Fibroblast of the aortic adventitia (primary cell): ENCODE measurements at regions not wholly inside any gene's neighbourhood (a gene's known extent, or its start where the extent isn't known, plus 50 kb on each side); places are given as distances from the start of the nearest gene placed in this dataset.

Experiments used
- DNase-seq: peaks from one replicate; pipeline ENCODE4 v3.0.0-alpha.2; 2010; ENCODE audit warnings: low read depth
- H3K4me3 ChIP-seq: 2 replicates; pipeline ENCODE4 v1.5.1; 2011; ENCODE audit warnings: low read depth, mild to moderate bottlenecking, control low read depth, low read length, moderate library complexity
- TF ChIP-seq, protein P1 (sequence below): IDR thresholded peaks from 2 replicates; pipeline ENCODE4 v1.5.1; 2011; ENCODE audit warnings: mild to moderate bottlenecking, low read length, control low read depth, inconsistent platforms; ENCODE audit not compliant: insufficient read depth

GRCh38 chr13:106656186-106656585 is 88.2 kb upstream of the ARGLU1 start:
- H3K4me3 ChIP-seq = no peak overlapping the region
- TF ChIP-seq, protein P1, sequence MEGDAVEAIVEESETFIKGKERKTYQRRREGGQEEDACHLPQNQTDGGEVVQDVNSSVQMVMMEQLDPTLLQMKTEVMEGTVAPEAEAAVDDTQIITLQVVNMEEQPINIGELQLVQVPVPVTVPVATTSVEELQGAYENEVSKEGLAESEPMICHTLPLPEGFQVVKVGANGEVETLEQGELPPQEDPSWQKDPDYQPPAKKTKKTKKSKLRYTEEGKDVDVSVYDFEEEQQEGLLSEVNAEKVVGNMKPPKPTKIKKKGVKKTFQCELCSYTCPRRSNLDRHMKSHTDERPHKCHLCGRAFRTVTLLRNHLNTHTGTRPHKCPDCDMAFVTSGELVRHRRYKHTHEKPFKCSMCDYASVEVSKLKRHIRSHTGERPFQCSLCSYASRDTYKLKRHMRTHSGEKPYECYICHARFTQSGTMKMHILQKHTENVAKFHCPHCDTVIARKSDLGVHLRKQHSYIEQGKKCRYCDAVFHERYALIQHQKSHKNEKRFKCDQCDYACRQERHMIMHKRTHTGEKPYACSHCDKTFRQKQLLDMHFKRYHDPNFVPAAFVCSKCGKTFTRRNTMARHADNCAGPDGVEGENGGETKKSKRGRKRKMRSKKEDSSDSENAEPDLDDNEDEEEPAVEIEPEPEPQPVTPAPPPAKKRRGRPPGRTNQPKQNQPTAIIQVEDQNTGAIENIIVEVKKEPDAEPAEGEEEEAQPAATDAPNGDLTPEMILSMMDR = no peak
- no peak for DNase-seq

GRCh38 chr13:106651442-106651841 is 83.5 kb upstream of the ARGLU1 start:
- no peak overlapping the region for H3K4me3 ChIP-seq
- TF ChIP-seq, protein P1 = no peak
- no peak for DNase-seq

DNA sequence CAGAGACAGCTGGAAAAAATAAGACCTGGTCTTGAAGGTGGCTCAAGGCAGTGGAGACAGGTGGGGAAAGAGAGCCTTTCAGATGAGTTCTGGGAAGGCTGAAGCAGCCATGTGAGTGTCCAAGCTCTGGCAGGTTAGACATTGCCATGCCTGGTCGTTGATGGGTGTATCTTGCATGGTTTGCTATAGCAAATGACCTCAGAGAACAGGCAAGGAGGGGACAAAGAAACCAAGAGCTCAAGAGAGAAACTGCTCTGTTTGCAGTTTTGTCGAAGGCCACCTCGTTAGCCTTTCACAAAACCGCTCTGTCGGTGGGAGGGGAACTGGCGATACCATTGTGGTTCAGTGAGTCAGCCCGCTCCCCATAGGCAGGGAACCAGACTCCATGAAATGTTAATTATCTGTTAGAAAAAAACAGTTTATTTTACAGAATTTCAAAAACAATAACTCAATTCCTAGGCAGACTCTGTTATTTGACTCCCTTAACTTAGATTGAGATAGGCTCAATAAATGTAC is 82.8 kb upstream of the ARGLU1 start:
- TF ChIP-seq, protein P1 = no peak
- H3K4me3 ChIP-seq = no peak overlapping the region
- DNase-seq = no peak

- H3K4me3 ChIP-seq = no peak overlapping the region
- no peak for DNase-seq
- TF ChIP-seq, protein P1 = no peak
Observed at GRCh38 chr13:106649495-106649894, 81.6 kb upstream of the ARGLU1 start.

GRCh38 chr13:106640515-106640914 is 72.6 kb upstream of the ARGLU1 start:
- TF ChIP-seq, protein P1 = no peak
- no peak overlapping the region for H3K4me3 ChIP-seq
- no peak for DNase-seq

- TF ChIP-seq, protein P1 = no peak
- DNase-seq = no peak
Observed at GRCh38 chr13:106637519-106637918, 69.6 kb upstream of the ARGLU1 start.

GRCh38 chr13:106636492-106636891 is 68.6 kb upstream of the ARGLU1 start:
- H3K4me3 ChIP-seq = no peak overlapping the region
- DNase-seq = no peak
- TF ChIP-seq, protein P1 = no peak

More at GRCh38 chr13:106637519-106637918, 69.6 kb upstream of the ARGLU1 start:
- no peak overlapping the region for H3K4me3 ChIP-seq
